ENCODE measurements at regions not wholly inside any gene's neighbourhood (a gene's known extent, or its start where the extent isn't known, plus 50 kb on each side); places are given as distances from the start of the nearest gene placed in this dataset.

DNA sequence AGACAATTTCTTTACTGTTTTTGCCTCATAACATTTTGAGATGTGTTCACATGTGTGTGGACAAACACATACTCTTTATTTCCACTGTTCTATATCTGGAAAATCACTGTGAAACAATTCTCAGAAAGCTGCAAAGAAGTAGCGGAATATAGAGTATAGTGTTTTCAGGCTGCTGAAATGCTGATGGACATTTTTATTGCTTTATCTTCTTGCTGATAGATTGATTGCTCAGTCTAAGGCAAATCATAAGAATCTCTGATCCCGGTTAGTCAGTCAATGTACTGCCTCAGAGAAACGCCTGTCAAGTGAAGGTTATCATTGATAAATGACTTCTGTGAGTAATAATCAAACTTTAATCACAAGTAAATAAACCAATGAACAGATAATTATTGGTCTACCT is 364.9 kb upstream of the CTNND2 start:
- no peaks in the 10 kb centered on the region for H3K27me3 ChIP-seq (ENCODE audit: insufficient read depth, low read depth, severe bottlenecking)
- TF ChIP-seq CTCF (IDR thresholded peaks at IDR 0.05; ENCODE audit: low read depth, low read length): no peak
- H3K9me3 ChIP-seq (ENCODE audit: severe bottlenecking): no peaks in the 10 kb centered on the region
- DNase-seq: no peak
- no peak overlapping the region for H3K27ac ChIP-seq
- no peaks in the 10 kb centered on the region for H3K36me3 ChIP-seq
- H3K4me3 ChIP-seq (ENCODE audit: low read depth, low read length): no peak overlapping the region

DNA sequence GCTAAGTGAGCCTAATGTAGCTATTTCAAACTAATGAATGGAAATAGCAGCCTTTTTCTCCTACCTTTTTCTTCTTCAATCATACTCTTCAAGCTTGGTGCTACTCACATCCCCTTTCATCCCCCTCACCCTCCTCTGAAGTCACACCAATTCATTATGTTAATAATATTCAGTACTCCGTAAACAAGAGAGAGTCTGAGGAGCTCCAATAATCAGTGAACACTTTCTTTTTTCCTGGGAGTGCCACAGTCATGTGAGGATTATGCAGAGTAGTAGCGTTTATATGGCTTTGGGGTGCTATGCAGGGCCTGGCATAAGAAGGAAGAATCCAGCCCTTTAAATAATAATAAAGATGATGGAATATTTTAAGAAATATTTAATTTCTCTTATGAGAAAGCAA is 354.3 kb upstream of the CTNND2 start:
- Histone ChIP-seq H3K4me3 (ENCODE audit: low read depth, low read length) (no peak overlapping the region), H3K9me3 (ENCODE audit: severe bottlenecking) (no peaks in the 10 kb centered on the region), H3K27ac (no peak overlapping the region), H3K36me3 (no peaks in the 10 kb centered on the region), H3K27me3 (ENCODE audit: insufficient read depth, low read depth, severe bottlenecking) (no peaks in the 10 kb centered on the region)
- no peak for TF ChIP-seq CTCF (IDR thresholded peaks at IDR 0.05; ENCODE audit: low read depth, low read length)
- no peak for DNase-seq

DNA sequence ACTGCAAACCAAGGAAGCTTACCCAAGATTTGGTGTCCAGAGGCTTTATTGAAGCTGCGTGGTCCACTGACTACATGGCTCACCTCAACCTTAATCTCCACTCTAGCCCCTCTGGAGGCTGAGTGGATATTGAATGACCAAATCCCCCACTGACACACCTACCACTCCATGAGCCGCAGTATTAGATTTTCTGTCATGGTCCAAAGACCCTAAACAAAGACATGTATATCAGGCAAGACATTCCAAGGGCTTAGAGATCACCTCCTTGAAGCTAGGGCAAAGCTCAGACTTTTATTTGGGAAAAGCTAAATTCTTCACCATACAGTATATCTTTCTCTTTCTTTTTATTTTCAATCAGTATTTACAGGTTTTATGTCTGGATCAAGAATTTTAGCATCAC is 346.2 kb upstream of the CTNND2 start:
- Histone ChIP-seq H3K27me3 (ENCODE audit: insufficient read depth, low read depth, severe bottlenecking) (no peaks in the 10 kb centered on the region), H3K4me3 (ENCODE audit: low read depth, low read length) (no peak overlapping the region), H3K27ac (no peak overlapping the region), H3K36me3 (no peaks in the 10 kb centered on the region), H3K9me3 (ENCODE audit: severe bottlenecking) (no peaks in the 10 kb centered on the region)
- DNase-seq: no peak
- TF ChIP-seq CTCF (IDR thresholded peaks at IDR 0.05; ENCODE audit: low read depth, low read length): no peak

- H3K36me3 ChIP-seq: no peaks in the 10 kb centered on the region
- H3K4me3 ChIP-seq (ENCODE audit: low read depth, low read length): no peak overlapping the region
- no peak for TF ChIP-seq CTCF (IDR thresholded peaks at IDR 0.05; ENCODE audit: low read depth, low read length)
- no peak for DNase-seq
- H3K27me3 ChIP-seq (ENCODE audit: insufficient read depth, low read depth, severe bottlenecking): no peaks in the 10 kb centered on the region
- H3K27ac ChIP-seq: no peak overlapping the region
- no peaks in the 10 kb centered on the region for H3K9me3 ChIP-seq (ENCODE audit: severe bottlenecking)
These were observed 344.6 kb upstream of the CTNND2 start for GRCh38 chr5:12248831-12249230.

GRCh38 chr5:12246036-12246435 is 341.8 kb upstream of the CTNND2 start:
- Histone ChIP-seq H3K9me3 (ENCODE audit: severe bottlenecking) (no peaks in the 10 kb centered on the region), H3K4me3 (ENCODE audit: low read depth, low read length) (no peak overlapping the region), H3K27ac (no peak overlapping the region), H3K36me3 (no peaks in the 10 kb centered on the region), H3K27me3 (ENCODE audit: insufficient read depth, low read depth, severe bottlenecking) (no peaks in the 10 kb centered on the region)
- no peak for TF ChIP-seq CTCF (IDR thresholded peaks at IDR 0.05; ENCODE audit: low read depth, low read length)
- DNase-seq: no peak

DNA sequence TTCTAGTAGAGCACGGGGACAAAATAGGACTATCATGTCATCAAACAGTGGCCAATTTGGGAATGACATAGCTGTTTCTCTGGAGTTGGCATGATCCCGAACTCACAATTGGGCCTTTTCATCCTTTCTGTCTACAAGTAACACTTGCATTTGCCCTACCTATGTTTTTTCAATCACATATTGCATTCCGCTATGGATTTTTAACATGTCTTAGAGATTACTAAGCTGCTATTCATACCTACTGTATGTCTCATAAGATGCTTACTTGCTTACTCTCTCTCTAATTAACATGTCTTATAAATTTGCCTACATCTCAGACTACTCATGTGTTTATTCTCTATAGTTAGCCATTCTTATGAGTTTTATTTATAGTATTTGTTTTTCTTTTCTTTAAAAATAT is 341.2 kb upstream of the CTNND2 start:
- DNase-seq: no peak
- Histone ChIP-seq H3K27me3 (ENCODE audit: insufficient read depth, low read depth, severe bottlenecking) (no peaks in the 10 kb centered on the region), H3K9me3 (ENCODE audit: severe bottlenecking) (no peaks in the 10 kb centered on the region), H3K4me3 (ENCODE audit: low read depth, low read length) (no peak overlapping the region), H3K27ac (no peak overlapping the region), H3K36me3 (no peaks in the 10 kb centered on the region)
- no peak for TF ChIP-seq CTCF (IDR thresholded peaks at IDR 0.05; ENCODE audit: low read depth, low read length)

Data from WERI-Rb-1 (cell line).